ENCODE measurements at regions not wholly inside any gene's neighbourhood (a gene's known extent, or its start where the extent isn't known, plus 50 kb on each side); places are given as distances from the start of the nearest gene placed in this dataset.

DNA sequence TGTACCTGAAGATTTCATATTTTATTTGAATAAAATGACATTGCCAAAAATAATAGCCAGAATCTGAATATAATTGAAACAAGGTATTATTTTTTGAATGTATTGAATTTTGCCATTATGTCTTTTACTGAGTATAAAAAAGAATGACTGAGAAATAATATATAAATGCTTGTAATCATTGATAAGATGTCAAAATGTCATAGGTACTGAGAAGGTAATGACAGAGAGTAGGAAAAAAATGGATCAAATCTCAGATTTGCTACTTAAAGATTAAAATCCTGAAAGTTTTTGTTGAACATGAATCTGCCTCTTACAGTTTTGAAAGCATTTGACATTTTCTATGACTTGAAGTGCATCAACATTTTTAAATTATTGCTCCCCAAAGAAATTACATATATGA is 1069.9 kb upstream of the ADGRL4 start:
- H3K4me3 ChIP-seq (ENCODE audit: low read depth, low read length) = no peak overlapping the region
- TF ChIP-seq, protein P1, sequence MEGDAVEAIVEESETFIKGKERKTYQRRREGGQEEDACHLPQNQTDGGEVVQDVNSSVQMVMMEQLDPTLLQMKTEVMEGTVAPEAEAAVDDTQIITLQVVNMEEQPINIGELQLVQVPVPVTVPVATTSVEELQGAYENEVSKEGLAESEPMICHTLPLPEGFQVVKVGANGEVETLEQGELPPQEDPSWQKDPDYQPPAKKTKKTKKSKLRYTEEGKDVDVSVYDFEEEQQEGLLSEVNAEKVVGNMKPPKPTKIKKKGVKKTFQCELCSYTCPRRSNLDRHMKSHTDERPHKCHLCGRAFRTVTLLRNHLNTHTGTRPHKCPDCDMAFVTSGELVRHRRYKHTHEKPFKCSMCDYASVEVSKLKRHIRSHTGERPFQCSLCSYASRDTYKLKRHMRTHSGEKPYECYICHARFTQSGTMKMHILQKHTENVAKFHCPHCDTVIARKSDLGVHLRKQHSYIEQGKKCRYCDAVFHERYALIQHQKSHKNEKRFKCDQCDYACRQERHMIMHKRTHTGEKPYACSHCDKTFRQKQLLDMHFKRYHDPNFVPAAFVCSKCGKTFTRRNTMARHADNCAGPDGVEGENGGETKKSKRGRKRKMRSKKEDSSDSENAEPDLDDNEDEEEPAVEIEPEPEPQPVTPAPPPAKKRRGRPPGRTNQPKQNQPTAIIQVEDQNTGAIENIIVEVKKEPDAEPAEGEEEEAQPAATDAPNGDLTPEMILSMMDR (IDR thresholded peaks at IDR 0.05; ENCODE audit: borderline replicate concordance, insufficient read depth, low read depth, low read length) = no peak

DNA sequence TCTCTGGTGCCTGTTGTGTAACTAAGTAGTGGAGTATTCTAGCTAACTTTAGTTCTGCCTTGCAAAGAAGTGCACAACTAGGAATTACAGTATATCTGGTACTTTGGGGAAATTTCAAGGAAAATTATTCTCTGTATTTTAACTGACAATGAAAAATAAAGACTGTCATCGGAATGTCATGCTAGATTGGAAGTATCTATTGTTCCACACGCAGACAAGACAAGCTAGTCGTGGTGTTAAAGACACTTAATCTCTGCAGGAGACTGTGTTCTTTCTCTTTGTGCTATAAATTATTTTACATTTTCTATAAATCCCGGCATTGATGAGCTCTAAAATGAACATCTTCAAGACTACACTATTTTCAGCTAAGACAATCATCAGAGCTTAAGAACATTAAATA is 1068.8 kb upstream of the ADGRL4 start:
- TF ChIP-seq, protein P1 (IDR thresholded peaks at IDR 0.05; ENCODE audit: borderline replicate concordance, insufficient read depth, low read depth, low read length) = no peak
- no peak overlapping the region for H3K4me3 ChIP-seq (ENCODE audit: low read depth, low read length)

DNA sequence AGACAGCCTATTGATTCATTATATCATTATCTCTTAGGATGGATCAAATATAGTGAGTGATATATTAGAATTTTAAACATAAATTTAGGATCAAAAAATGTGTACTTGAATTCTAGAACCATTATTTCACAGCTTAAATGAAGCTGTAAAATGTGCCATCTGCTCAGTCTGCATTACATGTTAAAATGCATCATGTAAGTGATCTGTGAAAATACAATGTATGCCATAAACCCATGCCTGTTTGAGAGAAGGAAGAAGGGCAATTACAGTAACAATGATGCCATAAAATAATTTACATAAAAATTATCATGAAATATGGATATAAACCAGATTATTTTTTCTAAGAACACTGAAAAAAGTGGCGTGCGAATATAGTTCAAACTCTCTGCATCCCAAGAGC is 1066.0 kb upstream of the ADGRL4 start:
- TF ChIP-seq, protein P1 (IDR thresholded peaks at IDR 0.05; ENCODE audit: borderline replicate concordance, insufficient read depth, low read depth, low read length) = no peak
- no peak overlapping the region for H3K4me3 ChIP-seq (ENCODE audit: low read depth, low read length)

DNA sequence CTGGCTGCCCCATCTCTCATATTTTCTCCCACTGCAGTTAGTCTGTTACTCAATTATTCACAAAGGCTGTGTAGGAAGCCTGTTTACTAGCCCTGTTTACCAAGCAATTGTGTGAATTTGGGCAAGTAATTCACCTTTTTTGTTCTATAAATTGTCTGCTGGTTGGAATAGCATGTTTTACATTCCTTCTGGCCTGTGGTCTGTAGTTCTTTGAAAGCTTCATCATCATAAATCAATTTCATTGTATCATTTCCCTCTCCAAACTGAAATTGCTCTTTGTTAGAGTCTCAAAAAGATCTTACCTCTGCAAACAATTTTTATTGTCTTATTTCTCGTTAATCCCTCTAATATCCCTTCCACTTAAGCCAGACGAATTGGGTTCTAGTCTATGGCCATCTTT is 1059.5 kb upstream of the ADGRL4 start:
- no peak overlapping the region for H3K4me3 ChIP-seq (ENCODE audit: low read depth, low read length)
- TF ChIP-seq, protein P1 (IDR thresholded peaks at IDR 0.05; ENCODE audit: borderline replicate concordance, insufficient read depth, low read depth, low read length) = no peak

DNA sequence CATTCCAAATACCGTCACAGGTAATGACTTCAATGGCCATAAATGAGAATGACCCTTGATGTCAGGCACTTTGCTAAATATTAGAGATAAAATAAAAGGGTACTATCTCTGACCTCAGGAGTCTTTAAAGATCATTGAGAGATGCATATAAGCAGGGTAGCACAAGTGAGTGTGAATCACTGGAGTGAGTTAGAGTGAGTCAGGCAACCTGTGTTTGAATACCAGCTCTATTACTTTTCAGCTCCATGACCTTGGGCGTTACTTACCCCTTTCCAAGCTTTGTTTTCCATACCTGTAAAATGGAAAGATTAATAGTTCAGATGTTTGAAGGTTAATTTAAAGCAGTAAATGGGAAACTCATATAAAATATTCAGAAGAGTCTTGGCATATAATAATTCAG is 1058.0 kb upstream of the ADGRL4 start:
- no peak overlapping the region for H3K4me3 ChIP-seq (ENCODE audit: low read depth, low read length)
- TF ChIP-seq, protein P1 (IDR thresholded peaks at IDR 0.05; ENCODE audit: borderline replicate concordance, insufficient read depth, low read depth, low read length) = no peak

DNA sequence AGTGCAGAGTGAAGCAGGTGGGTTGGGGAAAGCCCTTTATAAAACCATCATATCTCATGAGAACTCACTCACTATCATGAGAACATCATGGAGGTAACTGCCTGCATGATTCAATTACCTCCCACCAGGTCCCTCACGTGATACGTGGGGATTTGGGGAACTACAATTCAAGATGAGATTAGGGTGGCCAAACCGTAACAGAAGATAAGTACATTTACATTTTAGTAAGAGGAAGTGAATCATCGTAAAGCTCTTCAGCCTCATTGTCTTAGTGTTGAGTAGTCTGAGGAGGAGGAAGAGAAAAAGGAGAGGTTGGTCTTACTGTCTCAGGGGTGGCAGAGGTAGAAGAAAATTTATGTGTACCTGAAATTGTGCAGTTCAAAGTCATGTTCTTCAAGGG is 1053.4 kb upstream of the ADGRL4 start:
- H3K4me3 ChIP-seq (ENCODE audit: low read depth, low read length) = no peak overlapping the region
- TF ChIP-seq, protein P1 (IDR thresholded peaks at IDR 0.05; ENCODE audit: borderline replicate concordance, insufficient read depth, low read depth, low read length) = no peak

DNA sequence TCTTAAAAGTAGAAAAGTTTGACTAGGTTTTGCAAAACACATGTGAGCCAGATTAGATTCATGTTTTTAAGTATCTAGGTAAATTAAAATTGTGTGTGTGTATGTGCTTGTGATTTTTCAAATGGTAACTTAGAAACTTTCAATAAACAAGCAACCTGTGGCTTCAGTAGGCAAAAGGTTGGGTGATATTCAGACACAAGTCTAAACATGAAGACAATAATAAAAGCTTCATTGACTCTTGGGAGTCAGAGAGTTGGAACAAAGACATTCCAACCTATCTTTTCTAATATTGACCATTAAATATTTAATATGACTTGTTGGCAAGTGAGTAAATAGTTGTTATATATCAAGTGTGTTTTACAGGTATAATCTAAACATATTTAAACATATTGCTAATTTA is 1049.6 kb upstream of the ADGRL4 start:
- H3K4me3 ChIP-seq (ENCODE audit: low read depth, low read length) = no peak overlapping the region
- TF ChIP-seq, protein P1 (IDR thresholded peaks at IDR 0.05; ENCODE audit: borderline replicate concordance, insufficient read depth, low read depth, low read length) = no peak

Data from GM12875 (cell line).